SK-N-SH (cell line): ENCODE measurements at regions not wholly inside any gene's neighbourhood (a gene's known extent, or its start where the extent isn't known, plus 50 kb on each side); places are given as distances from the start of the nearest gene placed in this dataset.

Experiments
- CTCF ChIA-PET: fragments of 300-600, 350-600 bp; formaldehyde crosslinking; extraction: SDS; loops from one replicate; lab custom pipeline; 2021; lab: Yijun Ruan, JAX
- POLR2A ChIA-PET: fragments of 350-600 bp; sonication (Branson Sonifier 250); formaldehyde crosslinking; extraction: SDS; loops from one replicate; lab custom pipeline; 2020; ENCODE audit warnings: antibody characterized with exemption, inconsistent platforms; lab: Yijun Ruan, JAX
- DNase-seq: peaks from one replicate; pipeline ENCODE4 v3.0.0; 2012
- H2AFZ ChIP-seq: fragments of 200-600 bp; sonication (generic); 2 replicates; pipeline ENCODE4 v1.8.1; 2016; ENCODE audit warnings: antibody characterized with exemption, mild to moderate bottlenecking, low read depth
- H3F3A ChIP-seq: fragments of 200-600 bp; sonication (generic); replicated peaks from 2 replicates; pipeline ENCODE3; 2016; ENCODE audit warnings: antibody characterized with exemption, mild to moderate bottlenecking; ENCODE audit not compliant: insufficient read depth
- H3K27ac ChIP-seq, 2 experiments: fragments of 200-500 bp in 1 of 2; fragments of 200-600 bp in 1 of 2; sonication (Bioruptor generic) in 1 of 2; sonication (generic), shearing (Covaris generic) in 1 of 2; 2 replicates each; pipeline versions ENCODE4 v1.5.1 to v1.6.1; 2014 to 2016; ENCODE audit warnings: low read depth in 2 of 2, inconsistent platforms in 1 of 2, low read length in 1 of 2, mild to moderate bottlenecking in 1 of 2, mixed read lengths in 1 of 2
- H3K27me3 ChIP-seq: fragments of 200-600 bp; sonication (generic), shearing (Covaris generic); 2 replicates; pipeline ENCODE4 v1.6.1; 2016; ENCODE audit warnings: mixed run types; ENCODE audit not compliant: insufficient read depth
- H3K36me3 ChIP-seq, 2 experiments: fragments of 200-500 bp in 1 of 2; fragments of 200-600 bp in 1 of 2; sonication (Bioruptor generic) in 1 of 2; sonication (generic) in 1 of 2; replicated peaks in 1 of 2; 2 replicates each; pipeline versions ENCODE3 to v1.5.1; 2014 to 2016; ENCODE audit warnings: low read length in 1 of 2, mild to moderate bottlenecking in 1 of 2; ENCODE audit not compliant: insufficient read depth in 2 of 2, control insufficient read depth in 1 of 2
- H3K4me1 ChIP-seq, 2 experiments: fragments of 200-500 bp in 1 of 2; fragments of 200-600 bp in 1 of 2; sonication (Bioruptor generic) in 1 of 2; sonication (generic), shearing (Covaris generic) in 1 of 2; 2 replicates each; pipeline versions ENCODE4 v1.5.1 to v1.6.1; 2014 to 2016; ENCODE audit warnings: low read depth in 1 of 2, low read length in 1 of 2, mixed run types in 1 of 2; ENCODE audit not compliant: insufficient read depth in 2 of 2, control insufficient read depth in 1 of 2
- H3K4me2 ChIP-seq: fragments of 200-600 bp; sonication (generic), shearing (Covaris generic); 2 replicates; pipeline ENCODE4 v1.6.1; 2017; ENCODE audit warnings: mixed run types
- H3K4me3 ChIP-seq, 2 experiments: fragments of 200-500 bp in 1 of 2; fragments of 200-600 bp in 1 of 2; sonication (Bioruptor generic) in 1 of 2; sonication (generic), shearing (Covaris generic) in 1 of 2; 2 replicates each; pipeline versions ENCODE4 v1.5.1 to v1.8.1; 2014 to 2016; ENCODE audit warnings: low read depth in 2 of 2, inconsistent platforms in 1 of 2, low read length in 1 of 2, mild to moderate bottlenecking in 1 of 2, mixed read lengths in 1 of 2, moderate library complexity in 1 of 2
- H3K79me2 ChIP-seq: fragments of 200-600 bp; sonication (generic); 2 replicates; pipeline ENCODE4 v1.8.1; 2017; ENCODE audit warnings: mild to moderate bottlenecking; ENCODE audit not compliant: insufficient read depth
- H3K9ac ChIP-seq: fragments of 200-600 bp; sonication (generic); 2 replicates; pipeline ENCODE4 v1.6.1; 2017; ENCODE audit warnings: mixed run types
- H3K9me2 ChIP-seq: fragments of 200-600 bp; sonication (generic); 2 replicates; pipeline ENCODE4 v1.6.1; 2017; ENCODE audit warnings: mixed run types
- H3K9me3 ChIP-seq: fragments of 200-600 bp; sonication (generic); 2 replicates; pipeline ENCODE4 v1.6.1; 2017; ENCODE audit warnings: mixed run types, mild to moderate bottlenecking, moderate library complexity
- H4K20me1 ChIP-seq: fragments of 200-600 bp; sonication (generic); 2 replicates; pipeline ENCODE4 v1.6.1; 2017; ENCODE audit warnings: mild to moderate bottlenecking, mixed run types; ENCODE audit not compliant: insufficient read depth
- FOXJ3 ChIP-seq: sonication (generic); formaldehyde crosslinking; IDR thresholded peaks from 2 replicates; pipeline ENCODE4 v1.5.1; 2020; ENCODE audit warnings: mild to moderate bottlenecking, missing genetic modification reagents
- GATA2 ChIP-seq: sonication (generic); formaldehyde crosslinking; IDR thresholded peaks from 2 replicates; pipeline ENCODE4 v1.5.0; 2020; ENCODE audit warnings: mild to moderate bottlenecking, missing genetic modification reagents
- MEF2A ChIP-seq: IDR thresholded peaks from 2 replicates; pipeline ENCODE4 v1.4.0; 2012; ENCODE audit warnings: low read depth, borderline replicate concordance
- NRF1 ChIP-seq: IDR thresholded peaks from 2 replicates; pipeline ENCODE4 v1.6.1; 2012; ENCODE audit warnings: low read depth, mild to moderate bottlenecking, low read length
- POLR2AphosphoS5 ChIP-seq: IDR thresholded peaks from 2 replicates; pipeline ENCODE4 v1.6.1; 2012; ENCODE audit warnings: low read depth, low read length
- SIN3A ChIP-seq: IDR thresholded peaks from 2 replicates; pipeline ENCODE4 v1.6.1; 2012; ENCODE audit warnings: low read depth, mild to moderate bottlenecking, low read length, moderate library complexity, borderline replicate concordance
- SMC3 ChIP-seq: IDR thresholded peaks from 2 replicates; pipeline ENCODE4 v1.6.1; 2012; ENCODE audit warnings: low read depth, low read length, improper control_type of control experiment
- TAF1 ChIP-seq: IDR thresholded peaks from 2 replicates; pipeline ENCODE4 v1.6.1; 2012; ENCODE audit warnings: low read depth, mild to moderate bottlenecking, low read length, moderate library complexity, borderline replicate concordance
- TCF12 ChIP-seq: IDR thresholded peaks from 2 replicates; pipeline ENCODE4 v1.4.0; 2012
- TEAD4 ChIP-seq: IDR thresholded peaks from 2 replicates; pipeline ENCODE4 v1.4.0; 2012; ENCODE audit warnings: mild to moderate bottlenecking, borderline replicate concordance; ENCODE audit not compliant: insufficient read depth
- YY1 ChIP-seq: IDR thresholded peaks from 2 replicates; pipeline ENCODE4 v1.4.0; 2012; ENCODE audit warnings: low read depth, mild to moderate bottlenecking
- WGBS: methylation state at CpG from one replicate; pipeline ENCODE4 v1.1.6; 2017; ENCODE audit warnings: low lambda C conversion rate; 5-methylcytosine and 5-hydroxymethylcytosine counted together
- TF ChIP-seq, protein P1 (sequence below): IDR thresholded peaks from 2 replicates; pipeline ENCODE4 v1.4.0; 2012; ENCODE audit warnings: low read depth
- TF ChIP-seq, protein P2 (sequence below): IDR thresholded peaks from 2 replicates; pipeline ENCODE4 v1.6.1; 2012; ENCODE audit warnings: mild to moderate bottlenecking, low read depth, low read length, moderate library complexity
- TF ChIP-seq, protein P3 (sequence below): fragments of 150-350 bp; IDR thresholded peaks from 2 replicates; pipeline ENCODE4 v1.6.1; 2017; ENCODE audit warnings: antibody characterized with exemption, low read length, low read depth, borderline replicate concordance
- TF ChIP-seq, protein P4 (sequence below): fragments of 150-350 bp; IDR thresholded peaks from 2 replicates; pipeline ENCODE4 v1.6.1; 2016; ENCODE audit warnings: mild to moderate bottlenecking, low read depth, low read length

DNA sequence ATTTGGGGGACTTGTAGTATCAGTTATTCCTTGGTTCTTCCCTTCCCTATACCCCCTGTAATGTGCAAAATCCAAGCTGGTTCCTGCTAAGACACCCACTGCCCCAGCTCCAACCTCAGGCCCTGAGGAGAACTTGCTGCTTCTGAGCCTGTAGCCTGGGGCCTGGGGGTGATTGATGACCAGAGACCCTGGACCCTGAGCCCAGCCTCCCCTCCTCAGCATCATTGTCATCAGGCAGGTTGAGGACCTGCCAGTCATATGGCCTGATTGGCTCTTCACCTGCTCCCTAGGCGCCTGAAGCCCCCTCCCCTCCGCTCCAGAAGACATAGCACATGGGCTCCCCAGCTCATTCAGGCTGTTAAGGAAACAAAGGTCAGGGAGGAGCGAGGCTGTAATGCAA lies 73.8 kb upstream of the YWHAQ start (continued):
- TF ChIP-seq, protein P1, sequence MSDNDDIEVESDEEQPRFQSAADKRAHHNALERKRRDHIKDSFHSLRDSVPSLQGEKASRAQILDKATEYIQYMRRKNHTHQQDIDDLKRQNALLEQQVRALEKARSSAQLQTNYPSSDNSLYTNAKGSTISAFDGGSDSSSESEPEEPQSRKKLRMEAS = no peak
- TF ChIP-seq, protein P2, sequence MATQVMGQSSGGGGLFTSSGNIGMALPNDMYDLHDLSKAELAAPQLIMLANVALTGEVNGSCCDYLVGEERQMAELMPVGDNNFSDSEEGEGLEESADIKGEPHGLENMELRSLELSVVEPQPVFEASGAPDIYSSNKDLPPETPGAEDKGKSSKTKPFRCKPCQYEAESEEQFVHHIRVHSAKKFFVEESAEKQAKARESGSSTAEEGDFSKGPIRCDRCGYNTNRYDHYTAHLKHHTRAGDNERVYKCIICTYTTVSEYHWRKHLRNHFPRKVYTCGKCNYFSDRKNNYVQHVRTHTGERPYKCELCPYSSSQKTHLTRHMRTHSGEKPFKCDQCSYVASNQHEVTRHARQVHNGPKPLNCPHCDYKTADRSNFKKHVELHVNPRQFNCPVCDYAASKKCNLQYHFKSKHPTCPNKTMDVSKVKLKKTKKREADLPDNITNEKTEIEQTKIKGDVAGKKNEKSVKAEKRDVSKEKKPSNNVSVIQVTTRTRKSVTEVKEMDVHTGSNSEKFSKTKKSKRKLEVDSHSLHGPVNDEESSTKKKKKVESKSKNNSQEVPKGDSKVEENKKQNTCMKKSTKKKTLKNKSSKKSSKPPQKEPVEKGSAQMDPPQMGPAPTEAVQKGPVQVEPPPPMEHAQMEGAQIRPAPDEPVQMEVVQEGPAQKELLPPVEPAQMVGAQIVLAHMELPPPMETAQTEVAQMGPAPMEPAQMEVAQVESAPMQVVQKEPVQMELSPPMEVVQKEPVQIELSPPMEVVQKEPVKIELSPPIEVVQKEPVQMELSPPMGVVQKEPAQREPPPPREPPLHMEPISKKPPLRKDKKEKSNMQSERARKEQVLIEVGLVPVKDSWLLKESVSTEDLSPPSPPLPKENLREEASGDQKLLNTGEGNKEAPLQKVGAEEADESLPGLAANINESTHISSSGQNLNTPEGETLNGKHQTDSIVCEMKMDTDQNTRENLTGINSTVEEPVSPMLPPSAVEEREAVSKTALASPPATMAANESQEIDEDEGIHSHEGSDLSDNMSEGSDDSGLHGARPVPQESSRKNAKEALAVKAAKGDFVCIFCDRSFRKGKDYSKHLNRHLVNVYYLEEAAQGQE = no peak
- TF ChIP-seq, protein P3, sequence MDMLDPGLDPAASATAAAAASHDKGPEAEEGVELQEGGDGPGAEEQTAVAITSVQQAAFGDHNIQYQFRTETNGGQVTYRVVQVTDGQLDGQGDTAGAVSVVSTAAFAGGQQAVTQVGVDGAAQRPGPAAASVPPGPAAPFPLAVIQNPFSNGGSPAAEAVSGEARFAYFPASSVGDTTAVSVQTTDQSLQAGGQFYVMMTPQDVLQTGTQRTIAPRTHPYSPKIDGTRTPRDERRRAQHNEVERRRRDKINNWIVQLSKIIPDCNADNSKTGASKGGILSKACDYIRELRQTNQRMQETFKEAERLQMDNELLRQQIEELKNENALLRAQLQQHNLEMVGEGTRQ = no peak
- no peak for TF ChIP-seq YY1
- no peak for TF ChIP-seq POLR2AphosphoS5
- no peak for TF ChIP-seq GATA2

DNA sequence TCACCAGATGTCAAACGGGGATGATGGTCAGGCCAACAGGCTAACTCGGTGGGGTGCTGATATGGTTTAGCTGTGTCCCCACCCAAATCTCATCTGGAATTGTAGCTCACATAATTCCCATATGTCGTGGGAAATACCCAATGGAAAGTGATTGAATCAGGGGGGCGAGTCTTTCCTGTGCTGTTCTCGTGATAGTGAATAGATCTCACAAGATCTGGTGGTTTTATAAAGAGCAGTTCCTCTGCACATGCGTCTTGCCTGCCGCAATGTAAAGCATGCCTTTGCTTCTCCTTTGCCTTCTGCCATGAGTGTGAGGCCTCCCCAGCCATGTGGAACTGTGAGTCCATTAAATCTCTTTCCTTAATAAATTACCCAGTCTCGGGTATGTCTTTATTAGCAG lies 74.4 kb upstream of the YWHAQ start:
- H3K4me1 ChIP-seq = peaks cover 4 to 10% of the 10 kb centered on the region in 2 experiments; a peak in 3 of 4 replicates
- CTCF ChIA-PET = interaction anchor here (1.2 to 1.6 kb wide), 3 partner anchors 12 to 65 kb away, joined by 3 to 6 read pairs (median 3); no protein-coding TSS in a partner anchor
- TF ChIP-seq MEF2A (no peak), TAF1 (no peak), FOXJ3 (CRISPR knock-in tag) (no peak), TEAD4 (no peak), NRF1 (no peak), TCF12 (no peak), SIN3A (no peak), SMC3 (no peak)
- TF ChIP-seq, protein P4, sequence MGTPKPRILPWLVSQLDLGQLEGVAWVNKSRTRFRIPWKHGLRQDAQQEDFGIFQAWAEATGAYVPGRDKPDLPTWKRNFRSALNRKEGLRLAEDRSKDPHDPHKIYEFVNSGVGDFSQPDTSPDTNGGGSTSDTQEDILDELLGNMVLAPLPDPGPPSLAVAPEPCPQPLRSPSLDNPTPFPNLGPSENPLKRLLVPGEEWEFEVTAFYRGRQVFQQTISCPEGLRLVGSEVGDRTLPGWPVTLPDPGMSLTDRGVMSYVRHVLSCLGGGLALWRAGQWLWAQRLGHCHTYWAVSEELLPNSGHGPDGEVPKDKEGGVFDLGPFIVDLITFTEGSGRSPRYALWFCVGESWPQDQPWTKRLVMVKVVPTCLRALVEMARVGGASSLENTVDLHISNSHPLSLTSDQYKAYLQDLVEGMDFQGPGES = no peak
- TF ChIP-seq, protein P2 = no peak
- TF ChIP-seq, all 33 proteins: peak for 0

More for the DNA sequence above, 74.4 kb upstream of the YWHAQ start:
- Histone ChIP-seq H3F3A (no peaks in the 10 kb centered on the region), H3K27ac (no peak overlapping the region), H3K79me2 (no peaks in the 10 kb centered on the region), H2AFZ (no peak overlapping the region), H3K9me2 (no peaks in the 10 kb centered on the region), H3K9ac (no peak overlapping the region), H3K9me3 (no peaks in the 10 kb centered on the region), H3K36me3 (no peaks in the 10 kb centered on the region), H3K4me3 (no peak overlapping the region), H4K20me1 (no peaks in the 10 kb centered on the region), H3K27me3 (no peaks in the 10 kb centered on the region), H3K4me2 (no peak overlapping the region)
- whole genome bisulfite sequencing = 89% methylated on average over 8 of the region's 8 CpGs
- POLR2A ChIA-PET = no interaction called here
- DNase-seq = no peak
